GM12878 (cell line): ENCODE measurements at regions not wholly inside any gene's neighbourhood (a gene's known extent, or its start where the extent isn't known, plus 50 kb on each side); places are given as distances from the start of the nearest gene placed in this dataset.

Experiments used
- ATAC-seq: fragments of 200-7000 bp; cut with Tn5 transposase; 3 replicates; pipeline ENCODE4 v1.9.1; 2020; ENCODE audit warnings: mild to moderate bottlenecking, moderate library complexity
- BruUV-seq: library from RNA; stranded (reverse); fragments of 400-500 nt; replicated peaks from 2 replicates; lab custom pipeline; 2021; lab: Mats Ljungman, UMichigan
- CTCF ChIA-PET: fragments of 300-600 bp; sonication (Branson Sonifier 250); formaldehyde crosslinking; extraction: SDS; loops from one replicate; lab custom pipeline; 2021; ENCODE audit warnings: inconsistent platforms; lab: Yijun Ruan, JAX
- POLR2A ChIA-PET: fragments of 350-600 bp; formaldehyde crosslinking; extraction: SDS; loops from one replicate; lab custom pipeline; 2021; ENCODE audit warnings: inconsistent platforms; lab: Charles Lee
- RAD21 ChIA-PET: fragments of 300-600 bp; sonication (Branson Sonifier 250); formaldehyde crosslinking; loops from one replicate; lab custom pipeline; 2023; ENCODE audit warnings: antibody characterized with exemption; ENCODE audit not compliant: unreplicated experiment; lab: Charles Lee
- SMC1A ChIA-PET: fragments of 300-600 bp; sonication (Branson Sonifier 250); formaldehyde crosslinking; loops from one replicate; lab custom pipeline; 2023; ENCODE audit not compliant: unreplicated experiment, uncharacterized antibody; lab: Charles Lee
- DNase-seq: peaks from one replicate; pipeline ENCODE4 v3.0.0-alpha.2; 2011; ENCODE audit warnings: low read depth, low spot score
- FAIRE-seq: peaks from 3 replicates; lab custom pipeline; 2011; peaks lifted over from hg19 to GRCh38; lab: Jason Lieb, UNC
- H2AFZ ChIP-seq: 2 replicates; pipeline ENCODE4 v1.6.0; 2011; ENCODE audit warnings: low read depth, low read length, control low read depth; ENCODE audit not compliant: control insufficient read depth
- H3K27ac ChIP-seq: 2 replicates; pipeline ENCODE4 v1.5.1; 2011; ENCODE audit warnings: control low read depth; ENCODE audit not compliant: control insufficient read depth, insufficient read depth
- H3K27me3 ChIP-seq, 2 experiments: replicated peaks in 1 of 2; 2 replicates each; pipeline versions ENCODE4 v1.6.0 to v1.6.1; 2011; ENCODE audit warnings: low read length in 1 of 2; ENCODE audit not compliant: control insufficient read depth in 2 of 2, insufficient read depth in 2 of 2
- H3K36me3 ChIP-seq, 2 experiments: 2 replicates each; pipeline ENCODE4 v1.5.1; 2011; ENCODE audit warnings: low read length in 1 of 2; ENCODE audit not compliant: control insufficient read depth in 2 of 2, insufficient read depth in 2 of 2
- H3K4me1 ChIP-seq: 2 replicates; pipeline ENCODE4 v1.6.1; 2011; ENCODE audit warnings: mild to moderate bottlenecking, low read length, moderate library complexity, mixed read lengths; ENCODE audit not compliant: control insufficient read depth, insufficient read depth
- H3K4me2 ChIP-seq: 2 replicates; pipeline ENCODE4 v1.6.0; 2011; ENCODE audit warnings: control low read depth; ENCODE audit not compliant: control insufficient read depth, insufficient read depth
- H3K4me3 ChIP-seq: fragments of 200-600 bp; sonication (generic); 2 replicates; pipeline ENCODE4 v1.5.1; 2016
- H3K79me2 ChIP-seq: 2 replicates; pipeline ENCODE4 v1.6.0; 2011; ENCODE audit warnings: low read length; ENCODE audit not compliant: control insufficient read depth, insufficient read depth
- H3K9ac ChIP-seq: 2 replicates; pipeline ENCODE4 v1.8.0; 2011; ENCODE audit warnings: low read length, control low read depth, mixed read lengths; ENCODE audit not compliant: control insufficient read depth, insufficient read depth
- H3K9me3 ChIP-seq: replicated peaks from 3 replicates; pipeline ENCODE4 v1.5.1; 2011; ENCODE audit warnings: mild to moderate bottlenecking, low read length; ENCODE audit not compliant: control insufficient read depth, insufficient read depth
- H4K20me1 ChIP-seq: 2 replicates; pipeline ENCODE4 v1.6.0; 2011; ENCODE audit not compliant: control insufficient read depth, insufficient read depth
- CHD2 ChIP-seq: IDR thresholded peaks from 2 replicates; pipeline ENCODE4 v1.6.1; 2011; ENCODE audit warnings: low read depth, low read length, improper control_type of control experiment, borderline replicate concordance
- FOXM1 ChIP-seq: IDR thresholded peaks from 2 replicates; pipeline ENCODE4 v1.6.1; 2012; ENCODE audit warnings: low read depth, mild to moderate bottlenecking, inconsistent platforms, low read length, moderate library complexity
- IKZF1 ChIP-seq: fragments of 450-650 bp; conservative IDR thresholded peaks from 2 replicates; pipeline ENCODE4 v1.6.1; 2017; ENCODE audit warnings: antibody characterized with exemption, mild to moderate bottlenecking
- NFYA ChIP-seq: IDR thresholded peaks from 2 replicates; pipeline ENCODE4 v1.6.1; 2011; ENCODE audit warnings: low read depth, mild to moderate bottlenecking, low read length, improper control_type of control experiment, borderline replicate concordance
- STAT3 ChIP-seq: IDR thresholded peaks from 2 replicates; pipeline ENCODE4 v1.6.1; 2011; ENCODE audit warnings: low read depth, low read length, improper control_type of control experiment
- USF2 ChIP-seq: IDR thresholded peaks from 2 replicates; pipeline ENCODE4 v1.6.1; 2011; ENCODE audit warnings: low read depth, low read length, improper control_type of control experiment, borderline replicate concordance
- WGBS: methylation state at CpG from one replicate; pipeline ENCODE4 v1.1.6; 2016; ENCODE audit warnings: low lambda C conversion rate; ENCODE audit not compliant: insufficient replicate concordance, insufficient coverage; ENCODE audit errors: missing lambda C conversion rate; 5-methylcytosine and 5-hydroxymethylcytosine counted together
- in situ Hi-C: fragments of 300-500 bp; cut with MboI; formaldehyde crosslinking; loops from 9 replicates; pipeline ENCODE4 v1.14.3; 2018; ENCODE audit warnings: mixed read lengths
- intact Hi-C: fragments of 100-400 bp; cut with micrococcal nuclease; formaldehyde crosslinking; loops from one replicate; pipeline ENCODE4 v1.14.2; 2022; ENCODE audit not compliant: unreplicated experiment

GRCh38 chr1:22365331-22366295 lies 86.0 kb upstream of the ZBTB40 start:
- no peak for FAIRE-seq
- no peak overlapping the region for H3K27ac ChIP-seq
- no peak overlapping the region for H3K9ac ChIP-seq
- no peak for TF ChIP-seq USF2
- no peak for TF ChIP-seq IKZF1
- TF ChIP-seq CHD2: no peak
- TF ChIP-seq NFYA: no peak
- no peak for TF ChIP-seq STAT3
- TF ChIP-seq FOXM1: no peak
- no peak overlapping the region for H3K4me3 ChIP-seq
- no peaks in the 10 kb centered on the region for H3K4me1 ChIP-seq
- in situ Hi-C loops: no loop called here
- intact Hi-C loops: no loop called here
- ChIA-PET SMC1A (interaction anchor here (0.6 kb wide), 1 partner anchor 470 kb away, joined by 4 read pairs; no protein-coding TSS in a partner anchor), RAD21 (no interaction called here), POLR2A (no interaction called here), CTCF (no interaction called here)
- ATAC-seq: no peak
- H3K27me3 ChIP-seq: peaks cover 5% of the 10 kb centered on the region in 2 experiments; a peak in 3 of 4 replicates
- H3K9me3 ChIP-seq: no peaks in the 10 kb centered on the region
- no peaks in the 10 kb centered on the region for H4K20me1 ChIP-seq
- H3K36me3 ChIP-seq: no peaks in the 10 kb centered on the region
- 24% methylated on average over 19 of the region's 19 CpGs for WGBS
- no peak overlapping the region for H2AFZ ChIP-seq
- BruUV-seq: no TSS peak
- no peak for DNase-seq
- H3K79me2 ChIP-seq: no peaks in the 10 kb centered on the region
- H3K4me2 ChIP-seq: no peak overlapping the region
